Activated naive CD8-positive, alpha-beta T cell (primary cell): ENCODE measurements at regions not wholly inside any gene's neighbourhood (a gene's known extent, or its start where the extent isn't known, plus 50 kb on each side); places are given as distances from the start of the nearest gene placed in this dataset.
"Not testable (repeated sequence)": the region's sequence is repeated elsewhere in the genome, so short reads cannot be mapped to it uniquely, and the experiment has no call there.

Source experiments
- H3K27ac Mint-ChIP-seq: one replicate; pipeline ENCODE4 v1.8.0; 2021; ENCODE audit warnings: mixed read lengths
- H3K27me3 Mint-ChIP-seq: one replicate; pipeline ENCODE4 v1.8.0; 2021; ENCODE audit warnings: mixed read lengths
- H3K36me3 Mint-ChIP-seq: one replicate; pipeline ENCODE4 v1.8.0; 2021; ENCODE audit warnings: mixed read lengths
- H3K4me1 Mint-ChIP-seq: one replicate; pipeline ENCODE4 v1.8.0; 2021; ENCODE audit warnings: low read depth, mixed read lengths
- H3K4me3 Mint-ChIP-seq: one replicate; pipeline ENCODE4 v1.8.0; 2021; ENCODE audit warnings: mild to moderate bottlenecking, mixed read lengths
- H3K9me3 Mint-ChIP-seq: one replicate; pipeline ENCODE4 v1.8.0; 2021; ENCODE audit warnings: low read depth, mixed read lengths

- H3K27me3 Mint-ChIP-seq = peaks cover 22% of the 10 kb centered on the region
- H3K4me3 Mint-ChIP-seq = no peak overlapping the region
- peaks cover 11% of the 10 kb centered on the region for H3K9me3 Mint-ChIP-seq
- peaks cover 5% of the 10 kb centered on the region for H3K4me1 Mint-ChIP-seq
- H3K36me3 Mint-ChIP-seq = peaks cover 2% of the 10 kb centered on the region
- no peak overlapping the region for H3K27ac Mint-ChIP-seq
Measured at GRCh38 chrX:980587-981235, 231.7 kb downstream of the CRLF2 start.

DNA sequence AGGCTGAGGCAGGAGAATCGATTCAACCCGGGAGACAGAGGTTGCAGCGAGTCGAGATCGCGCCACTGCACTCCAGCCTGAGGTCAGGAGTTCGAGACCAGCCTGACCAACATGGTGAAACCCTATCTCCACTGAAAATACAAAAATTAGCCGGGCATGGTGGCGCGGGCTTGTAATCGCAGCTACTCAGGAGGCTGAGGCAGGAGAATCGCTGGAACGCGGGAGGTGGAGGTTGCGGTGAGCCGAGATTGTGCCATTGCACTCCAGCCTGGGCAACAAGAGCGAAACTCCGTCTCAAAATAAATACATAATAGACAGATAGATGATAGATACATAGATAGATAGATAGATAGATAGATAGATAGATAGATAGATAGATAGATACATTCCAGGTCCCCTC, 233.3 kb downstream of the CRLF2 start:
- not testable (repeated sequence) for H3K4me3 Mint-ChIP-seq, H3K4me1 Mint-ChIP-seq, H3K27ac Mint-ChIP-seq, H3K36me3 Mint-ChIP-seq
- peaks cover 11% of the 10 kb centered on the region for H3K9me3 Mint-ChIP-seq
- peaks cover 22% of the 10 kb centered on the region for H3K27me3 Mint-ChIP-seq

GRCh38 chrX:973010-973632, 239.3 kb downstream of the CRLF2 start:
- H3K27me3 Mint-ChIP-seq = peaks cover 3% of the 10 kb centered on the region
- H3K36me3 Mint-ChIP-seq = peaks cover 2% of the 10 kb centered on the region
- H3K9me3 Mint-ChIP-seq = peaks cover 11% of the 10 kb centered on the region
- no peak overlapping the region for H3K4me3 Mint-ChIP-seq
- no peaks in the 10 kb centered on the region for H3K4me1 Mint-ChIP-seq
- no peak overlapping the region for H3K27ac Mint-ChIP-seq

DNA sequence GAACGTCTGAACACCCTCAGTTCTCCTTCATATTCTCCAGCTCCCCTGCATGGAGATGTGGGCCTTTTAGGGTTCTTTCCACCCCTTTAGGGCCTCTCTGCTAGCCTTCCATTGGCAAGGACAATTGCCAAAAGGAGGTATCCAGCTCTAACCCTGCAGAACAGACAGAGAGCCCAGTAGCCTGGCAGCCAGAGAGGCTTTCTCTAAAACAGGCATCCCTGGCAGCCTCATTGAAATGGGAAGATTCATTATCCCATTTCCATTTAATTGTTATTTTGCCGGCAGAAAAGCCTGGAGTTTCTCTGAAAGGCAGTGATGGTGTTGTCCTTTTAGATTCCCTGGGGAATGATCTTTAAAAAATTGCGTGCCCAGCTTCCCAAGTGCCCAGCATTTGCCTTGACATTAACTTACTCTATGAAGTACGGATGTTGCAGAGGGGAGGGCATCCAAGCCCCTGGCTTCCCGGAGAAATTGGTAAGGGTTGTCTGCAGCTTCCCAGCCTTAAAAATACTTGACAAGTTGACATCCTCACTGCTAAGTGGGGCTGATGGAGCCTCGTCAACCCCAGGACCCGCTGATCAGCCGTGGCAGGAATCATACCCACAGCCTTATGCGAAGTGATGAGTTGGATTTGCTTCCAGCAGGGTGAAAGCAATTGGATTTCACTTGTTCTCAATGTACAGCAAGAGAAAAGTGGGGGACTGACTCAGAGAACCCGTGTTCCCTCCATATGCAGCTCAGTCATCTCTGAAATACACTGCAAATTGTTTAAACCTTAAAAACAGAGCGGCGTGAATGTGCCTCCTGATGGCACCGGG, 244.1 kb downstream of the CRLF2 start:
- Mint-ChIP-seq H3K36me3 (no peaks in the 10 kb centered on the region), H3K4me1 (no peaks in the 10 kb centered on the region), H3K27ac (no peak overlapping the region), H3K27me3 (no peaks in the 10 kb centered on the region), H3K9me3 (no peaks in the 10 kb centered on the region), H3K4me3 (no peak overlapping the region)

- Mint-ChIP-seq H3K36me3 (no peaks in the 10 kb centered on the region), H3K9me3 (no peaks in the 10 kb centered on the region), H3K27me3 (no peaks in the 10 kb centered on the region), H3K4me1 (no peaks in the 10 kb centered on the region), H3K27ac (no peak overlapping the region), H3K4me3 (no peak overlapping the region)
Measured at GRCh38 chrX:966396-967070, 245.9 kb downstream of the CRLF2 start.

DNA sequence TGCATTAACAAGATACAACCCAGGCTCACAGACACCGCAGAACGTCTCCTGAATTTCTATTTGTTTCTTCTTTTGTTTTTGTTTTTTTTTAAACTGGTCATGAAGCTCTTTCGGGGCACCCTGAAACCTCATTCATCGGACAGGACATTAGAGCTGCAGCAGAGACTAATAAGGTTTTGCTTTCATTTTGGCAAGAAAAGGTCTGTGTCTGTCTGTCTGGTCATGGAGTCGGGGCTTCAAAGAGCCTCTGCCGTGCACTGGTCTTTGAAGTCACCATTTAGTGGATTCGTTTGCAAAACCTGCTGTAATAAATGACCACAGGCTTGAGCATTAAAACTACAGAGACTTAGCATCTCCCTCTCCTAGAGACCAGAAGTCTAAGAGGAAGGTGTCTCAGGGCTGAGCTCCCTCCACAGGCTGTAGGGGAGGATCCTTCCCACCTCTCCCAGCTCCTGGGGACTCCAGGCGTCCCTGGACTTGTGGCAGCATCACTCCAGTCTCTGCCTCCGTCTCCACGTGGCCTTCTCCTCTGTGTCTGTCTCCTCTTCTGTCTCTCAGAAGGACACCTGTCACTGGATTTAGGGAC, 247.5 kb downstream of the CRLF2 start:
- Mint-ChIP-seq H3K27me3 (peaks cover 2% of the 10 kb centered on the region), H3K4me1 (no peaks in the 10 kb centered on the region), H3K36me3 (no peaks in the 10 kb centered on the region), H3K9me3 (no peaks in the 10 kb centered on the region), H3K4me3 (no peak overlapping the region), H3K27ac (no peak overlapping the region)

DNA sequence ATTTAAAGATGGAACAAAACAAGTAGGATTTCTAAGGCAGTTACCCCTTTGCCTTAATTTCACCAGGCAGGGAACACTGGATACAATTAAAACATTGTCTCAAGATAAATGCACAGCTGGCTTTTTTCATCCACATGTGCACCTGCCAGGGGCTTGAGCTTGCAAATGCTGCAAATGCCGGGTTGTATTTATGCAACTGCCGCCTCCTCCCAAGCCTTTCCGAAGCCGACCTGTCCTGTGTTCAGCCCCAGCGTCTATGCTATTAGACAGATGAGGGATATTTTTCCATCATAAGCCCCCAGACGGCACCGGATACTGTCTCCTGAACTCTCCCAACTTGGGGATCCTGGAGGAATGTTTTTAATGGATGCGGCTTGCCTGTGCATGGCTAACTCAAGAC, 251.6 kb downstream of the CRLF2 start:
- Mint-ChIP-seq H3K27ac (no peak overlapping the region), H3K4me3 (no peak overlapping the region), H3K9me3 (no peaks in the 10 kb centered on the region), H3K4me1 (no peaks in the 10 kb centered on the region), H3K36me3 (no peaks in the 10 kb centered on the region), H3K27me3 (peaks cover 5% of the 10 kb centered on the region)

DNA sequence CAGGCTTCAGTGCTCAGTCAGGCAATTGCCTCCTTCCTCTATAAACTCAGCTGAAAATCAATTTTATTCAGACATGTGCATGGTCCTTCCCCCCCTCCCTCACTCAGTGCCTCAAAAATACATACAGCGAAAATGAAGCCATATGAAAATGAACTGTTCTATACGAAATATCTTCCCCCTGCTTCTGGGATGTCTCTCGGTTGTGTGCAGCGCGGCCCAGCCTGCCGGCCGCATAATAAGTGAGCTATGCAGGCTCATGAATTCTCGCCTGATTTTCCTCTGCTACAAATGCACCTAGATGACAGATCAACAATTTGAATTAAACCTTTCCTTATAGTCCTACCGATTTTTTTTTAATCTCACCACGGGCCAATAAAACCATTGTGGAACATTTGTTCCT, 252.9 kb downstream of the CRLF2 start:
- no peaks in the 10 kb centered on the region for H3K4me1 Mint-ChIP-seq
- H3K27me3 Mint-ChIP-seq = peaks cover 5% of the 10 kb centered on the region
- no peak overlapping the region for H3K27ac Mint-ChIP-seq
- no peak overlapping the region for H3K4me3 Mint-ChIP-seq
- no peaks in the 10 kb centered on the region for H3K9me3 Mint-ChIP-seq
- H3K36me3 Mint-ChIP-seq = no peaks in the 10 kb centered on the region

GRCh38 chrX:955168-955781, 257.2 kb downstream of the CRLF2 start:
- H3K36me3 Mint-ChIP-seq, H3K4me1 Mint-ChIP-seq, H3K4me3 Mint-ChIP-seq, H3K27ac Mint-ChIP-seq, H3K9me3 Mint-ChIP-seq, H3K27me3 Mint-ChIP-seq: not testable (repeated sequence)

- Mint-ChIP-seq H3K27me3 (peaks cover 4% of the 10 kb centered on the region), H3K4me3 (no peak overlapping the region), H3K27ac (no peak overlapping the region), H3K4me1 (no peaks in the 10 kb centered on the region), H3K36me3 (no peaks in the 10 kb centered on the region), H3K9me3 (no peaks in the 10 kb centered on the region)
Measured at GRCh38 chrX:953879-954482, 258.5 kb downstream of the CRLF2 start.

DNA sequence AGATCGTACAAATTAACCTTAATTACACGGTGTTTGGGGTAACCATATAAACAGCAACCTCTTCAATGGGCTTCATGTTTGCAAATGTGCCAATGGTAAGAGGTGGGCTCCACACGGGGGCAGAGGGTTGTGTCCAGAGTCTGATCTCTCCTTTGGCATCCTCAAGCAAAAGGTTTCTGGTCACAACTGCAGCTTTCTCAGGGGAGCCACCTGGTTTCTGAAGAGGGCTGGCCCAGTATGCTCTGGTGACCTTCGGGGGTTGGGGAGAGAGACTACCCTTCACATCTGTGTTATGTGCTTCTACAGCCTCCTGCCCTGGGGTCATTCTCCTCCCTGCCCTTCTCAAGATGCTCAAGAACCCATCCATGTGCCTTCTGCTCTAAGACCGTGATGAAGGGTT, 259.6 kb downstream of the CRLF2 start:
- H3K27ac Mint-ChIP-seq = no peak overlapping the region

GRCh38 chrX:947262-947661, 265.2 kb downstream of the CRLF2 start:
- not testable (repeated sequence) for H3K4me3 Mint-ChIP-seq, H3K36me3 Mint-ChIP-seq

More for the DNA sequence above, 259.6 kb downstream of the CRLF2 start:
- Mint-ChIP-seq H3K27me3 (no peaks in the 10 kb centered on the region), H3K9me3 (no peaks in the 10 kb centered on the region), H3K4me1 (no peaks in the 10 kb centered on the region), H3K36me3 (no peaks in the 10 kb centered on the region), H3K4me3 (no peak overlapping the region)

GRCh38 chrX:943035-943434, 269.4 kb downstream of the CRLF2 start:
- no peak overlapping the region for H3K27ac Mint-ChIP-seq
- H3K4me3 Mint-ChIP-seq = no peak overlapping the region

More at GRCh38 chrX:947262-947661, 265.2 kb downstream of the CRLF2 start:
- H3K27ac Mint-ChIP-seq, H3K9me3 Mint-ChIP-seq, H3K27me3 Mint-ChIP-seq, H3K4me1 Mint-ChIP-seq: not testable (repeated sequence)

DNA sequence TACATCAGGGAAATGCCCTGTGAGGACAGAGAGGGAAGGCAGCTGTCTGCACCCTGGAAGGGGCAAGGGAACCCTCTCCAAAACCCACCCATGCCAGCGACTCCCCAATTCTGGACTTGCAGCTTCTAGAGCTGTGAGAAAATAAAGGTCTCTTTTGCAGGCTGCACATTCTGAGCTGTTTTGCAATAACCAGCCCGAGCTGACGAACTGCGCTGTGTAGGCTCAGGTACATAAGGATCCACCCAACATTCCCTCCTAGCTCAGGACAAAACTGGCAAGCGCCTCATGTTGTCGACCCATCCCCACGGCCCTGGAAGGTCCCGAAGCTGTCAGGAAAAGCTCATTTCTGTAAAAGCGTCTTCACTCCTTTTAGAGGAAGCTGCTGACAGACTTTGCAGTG, 271.8 kb downstream of the CRLF2 start:
- Mint-ChIP-seq H3K4me3 (no peak overlapping the region), H3K36me3 (no peaks in the 10 kb centered on the region), H3K9me3 (no peaks in the 10 kb centered on the region), H3K27me3 (peaks cover 14% of the 10 kb centered on the region), H3K27ac (no peak overlapping the region), H3K4me1 (no peaks in the 10 kb centered on the region)

More at GRCh38 chrX:943035-943434, 269.4 kb downstream of the CRLF2 start:
- peaks cover 12% of the 10 kb centered on the region for H3K27me3 Mint-ChIP-seq
- no peaks in the 10 kb centered on the region for H3K4me1 Mint-ChIP-seq
- H3K9me3 Mint-ChIP-seq = no peaks in the 10 kb centered on the region
- no peaks in the 10 kb centered on the region for H3K36me3 Mint-ChIP-seq
